GM12874 (cell line): ENCODE measurements at regions not wholly inside any gene's neighbourhood (a gene's known extent, or its start where the extent isn't known, plus 50 kb on each side); places are given as distances from the start of the nearest gene placed in this dataset.

Source experiments
- CTCF ChIP-seq: IDR thresholded peaks from 2 replicates; pipeline ENCODE4 v1.5.1; 2011; ENCODE audit warnings: low read depth, mild to moderate bottlenecking, control low read depth, low read length, moderate library complexity; ENCODE audit not compliant: insufficient read depth

- TF ChIP-seq CTCF, result no peak
These were observed 282.3 kb downstream of the PYDC2 start for GRCh38 chr3:191743283-191743682.

- no peak for TF ChIP-seq CTCF
These were observed 289.7 kb downstream of the PYDC2 start for GRCh38 chr3:191750618-191751017.

- no peak for TF ChIP-seq CTCF
These were observed 292.2 kb downstream of the PYDC2 start for GRCh38 chr3:191753196-191753595.

- TF ChIP-seq CTCF, result no peak
These were observed 300.9 kb downstream of the PYDC2 start for GRCh38 chr3:191761906-191762305.

GRCh38 chr3:191762323-191762960 lies 301.5 kb downstream of the PYDC2 start:
- no peak for TF ChIP-seq CTCF

GRCh38 chr3:191768421-191768820 lies 307.5 kb downstream of the PYDC2 start:
- peak; percentile 32; the same call in 1 of the 2 replicates for TF ChIP-seq CTCF

- TF ChIP-seq CTCF, result no peak
These were observed 309.6 kb downstream of the PYDC2 start for GRCh38 chr3:191770541-191770940.
